ENCODE measurements at regions not wholly inside any gene's neighbourhood (a gene's known extent, or its start where the extent isn't known, plus 50 kb on each side); places are given as distances from the start of the nearest gene placed in this dataset.

- TF ChIP-seq CTCF (IDR thresholded peaks at IDR 0.05) (no peak), SIN3A (IDR thresholded peaks at IDR 0.05; ENCODE audit: borderline replicate concordance, insufficient read depth, low read depth, low read length) (no peak), POLR2AphosphoS5 (IDR thresholded peaks at IDR 0.05; ENCODE audit: low read depth, low read length) (no peak), REST (IDR thresholded peaks at IDR 0.05; ENCODE audit: insufficient read depth in 1 of 2, low read depth in 2 of 2, low read length in 1 of 2) (no peak)
Observed at GRCh38 chr16:54636221-54636793, 294.4 kb upstream of the IRX5 start.
